Neural progenitor cell (in vitro differentiated cells): ENCODE measurements at regions not wholly inside any gene's neighbourhood (a gene's known extent, or its start where the extent isn't known, plus 50 kb on each side); places are given as distances from the start of the nearest gene placed in this dataset.

Experiments
- DNase-seq: peaks from one replicate; pipeline ENCODE4 v3.0.0-alpha.2; 2016; ENCODE audit warnings: low spot score
- H2AFZ ChIP-seq: fragments of 200-600 bp; sonication (generic); replicated peaks from 2 replicates; pipeline ENCODE4 v1.6.1; 2016; ENCODE audit warnings: antibody characterized with exemption
- H3F3A ChIP-seq: fragments of 200-600 bp; sonication (generic); 2 replicates; pipeline ENCODE4 v1.6.1; 2016; ENCODE audit warnings: antibody characterized with exemption, low read depth
- H3K27ac ChIP-seq: fragments of 200-600 bp; sonication (generic); 2 replicates; pipeline ENCODE4 v1.5.1; 2016; ENCODE audit warnings: mild to moderate bottlenecking
- H3K27me3 ChIP-seq: fragments of 200-600 bp; sonication (generic); 2 replicates; pipeline ENCODE4 v1.6.1; 2016; ENCODE audit warnings: mild to moderate bottlenecking, moderate library complexity
- H3K36me3 ChIP-seq: fragments of 200-600 bp; sonication (generic); 2 replicates; pipeline ENCODE4 v1.5.1; 2016
- H3K4me1 ChIP-seq: fragments of 200-600 bp; sonication (generic); 2 replicates; pipeline ENCODE4 v1.6.1; 2016; ENCODE audit warnings: mixed run types
- H3K4me2 ChIP-seq: fragments of 200-600 bp; sonication (generic); 2 replicates; pipeline ENCODE4 v1.6.1; 2016
- H3K4me3 ChIP-seq: fragments of 200-600 bp; sonication (generic); 2 replicates; pipeline ENCODE4 v1.5.1; 2016
- H3K79me2 ChIP-seq: fragments of 200-600 bp; sonication (generic); 2 replicates; pipeline ENCODE4 v1.6.1; 2016; ENCODE audit warnings: low read depth
- H3K9ac ChIP-seq: fragments of 200-600 bp; sonication (generic); 2 replicates; pipeline ENCODE4 v1.6.1; 2016
- H3K9me3 ChIP-seq: fragments of 200-600 bp; sonication (generic); 2 replicates; pipeline ENCODE4 v1.5.1; 2016; ENCODE audit warnings: low read depth
- H4K20me1 ChIP-seq: fragments of 200-600 bp; sonication (generic); 2 replicates; pipeline ENCODE4 v1.6.1; 2016; ENCODE audit warnings: low read depth
- H3K27ac Mint-ChIP-seq: 3 replicates; pipeline ENCODE4 v1.8.0; 2021; ENCODE audit warnings: mixed read lengths
- H3K27me3 Mint-ChIP-seq: 2 replicates; pipeline ENCODE4 v1.8.0; 2022; ENCODE audit warnings: low read depth, mild to moderate bottlenecking, inconsistent platforms, moderate library complexity, mixed read lengths; ENCODE audit not compliant: insufficient read depth
- H3K36me3 Mint-ChIP-seq: 3 replicates; pipeline ENCODE4 v1.8.0; 2021; ENCODE audit warnings: mixed read lengths
- H3K4me1 Mint-ChIP-seq: 3 replicates; pipeline ENCODE4 v1.8.0; 2021; ENCODE audit warnings: mixed read lengths
- H3K4me3 Mint-ChIP-seq: 3 replicates; pipeline ENCODE4 v1.8.0; 2021; ENCODE audit warnings: mild to moderate bottlenecking, moderate library complexity, mixed read lengths
- H3K9me3 Mint-ChIP-seq: 3 replicates; pipeline ENCODE4 v1.8.0; 2020; ENCODE audit warnings: mixed read lengths
- EZH2 ChIP-seq: fragments of 200-600 bp; sonication (generic); IDR thresholded peaks from 2 replicates; pipeline ENCODE4 v1.6.1; 2017; ENCODE audit warnings: antibody characterized with exemption, mild to moderate bottlenecking, moderate library complexity
- EZH2phosphoT487 ChIP-seq: fragments of 200-600 bp; sonication (generic); IDR thresholded peaks from 2 replicates; pipeline ENCODE4 v1.6.1; 2017; ENCODE audit warnings: antibody characterized with exemption
- TF ChIP-seq, protein P1 (sequence below): fragments of 200-600 bp; sonication (generic); IDR thresholded peaks from 2 replicates; pipeline ENCODE4 v1.5.1; 2017; ENCODE audit warnings: antibody characterized with exemption, mild to moderate bottlenecking

DNA sequence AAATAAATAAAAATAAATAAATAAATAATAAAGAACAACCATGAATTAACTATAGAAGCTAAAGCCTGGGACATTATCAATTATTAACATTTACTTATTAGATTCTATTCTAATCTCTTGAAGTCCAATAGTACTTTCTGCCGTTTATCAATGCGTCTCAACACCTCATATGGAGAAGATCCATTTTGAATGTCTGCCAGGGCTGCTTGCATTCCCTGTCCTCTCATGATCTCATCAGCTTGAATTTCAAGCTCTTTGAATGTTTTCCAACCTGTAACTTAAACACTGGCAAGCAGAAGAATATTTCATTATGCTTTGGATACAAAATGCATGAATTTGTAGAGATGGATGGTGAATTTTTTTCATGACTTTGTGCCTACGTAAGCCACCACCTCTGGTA, 191.9 kb upstream of the ANKFN1 start:
- no peaks in the 10 kb centered on the region for H4K20me1 ChIP-seq
- H3K4me1 ChIP-seq: peaks cover 8% of the 10 kb centered on the region
- Mint-ChIP-seq H3K4me3 (no peak overlapping the region), H3K4me1 (no peaks in the 10 kb centered on the region), H3K9me3 (no peaks in the 10 kb centered on the region), H3K27me3 (peaks cover 2% of the 10 kb centered on the region), H3K36me3 (no peaks in the 10 kb centered on the region), H3K27ac (no peak overlapping the region)
- no peak overlapping the region for H3K27ac ChIP-seq
- no peak overlapping the region for H3K9ac ChIP-seq
- H3K4me2 ChIP-seq: no peak overlapping the region
- H3K9me3 ChIP-seq: no peaks in the 10 kb centered on the region
- H3K27me3 ChIP-seq: no peaks in the 10 kb centered on the region
- TF ChIP-seq EZH2phosphoT487: no peak
- no peak for DNase-seq
- no peaks in the 10 kb centered on the region for H3K79me2 ChIP-seq
- no peaks in the 10 kb centered on the region for H3F3A ChIP-seq
- no peaks in the 10 kb centered on the region for H3K36me3 ChIP-seq
- no peak overlapping the region for H3K4me3 ChIP-seq
- no peak overlapping the region for H2AFZ ChIP-seq

DNA sequence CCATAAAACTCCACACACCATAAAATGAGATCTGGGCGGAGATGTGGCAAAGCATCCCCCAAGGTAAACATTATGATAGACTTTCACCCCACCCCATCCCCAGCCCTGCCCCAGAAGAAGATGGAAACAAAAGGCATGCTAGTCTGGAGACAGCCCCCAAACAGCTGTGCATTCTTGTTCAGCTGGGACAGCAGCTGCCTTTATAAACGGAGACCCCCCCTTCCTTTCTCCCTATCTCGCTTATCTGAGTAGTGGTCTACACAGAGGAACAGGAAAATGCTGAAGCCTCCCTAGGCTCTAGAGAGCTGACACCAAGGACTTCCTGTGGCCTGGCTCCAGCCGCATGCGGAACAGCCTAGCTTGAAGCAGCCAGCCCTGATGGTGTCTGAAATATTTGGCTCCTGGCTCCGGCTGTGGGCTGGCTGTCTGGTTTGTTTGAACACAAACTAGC, 190.3 kb upstream of the ANKFN1 start:
- H2AFZ ChIP-seq: peak overlapping the region; percentile 29

DNA sequence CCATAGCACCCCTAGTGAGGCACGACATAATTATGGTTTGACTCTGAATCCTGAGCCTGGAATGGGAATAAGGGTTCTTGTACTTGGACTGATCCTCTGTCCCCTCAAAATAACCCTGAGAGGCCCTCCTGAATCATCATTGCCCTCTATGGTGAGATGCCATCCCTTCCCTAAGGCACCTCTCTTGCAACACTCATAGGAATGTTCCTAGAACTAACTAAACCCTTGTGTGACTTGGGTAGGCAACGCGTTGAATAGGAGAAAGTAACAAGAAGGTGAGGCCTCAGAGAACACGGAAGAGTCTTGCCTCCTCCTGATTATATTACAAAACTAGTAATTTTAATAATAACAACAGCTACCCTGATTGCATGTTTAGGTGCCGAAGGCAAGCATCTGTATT, 189.1 kb upstream of the ANKFN1 start:
- Histone ChIP-seq H3K36me3 (no peaks in the 10 kb centered on the region), H3K9me3 (no peaks in the 10 kb centered on the region), H3K27me3 (no peaks in the 10 kb centered on the region), H3K79me2 (no peaks in the 10 kb centered on the region), H3K27ac (no peak overlapping the region), H3K4me1 (no peaks in the 10 kb centered on the region), H3F3A (no peaks in the 10 kb centered on the region), H3K9ac (no peak overlapping the region), H4K20me1 (no peaks in the 10 kb centered on the region), H3K4me2 (no peak overlapping the region), H3K4me3 (no peak overlapping the region), H2AFZ (no peak overlapping the region)
- no peaks in the 10 kb centered on the region for H3K4me1 Mint-ChIP-seq
- H3K9me3 Mint-ChIP-seq: no peaks in the 10 kb centered on the region
- no peak for TF ChIP-seq EZH2
- no peak for TF ChIP-seq EZH2phosphoT487
- TF ChIP-seq, protein P1, sequence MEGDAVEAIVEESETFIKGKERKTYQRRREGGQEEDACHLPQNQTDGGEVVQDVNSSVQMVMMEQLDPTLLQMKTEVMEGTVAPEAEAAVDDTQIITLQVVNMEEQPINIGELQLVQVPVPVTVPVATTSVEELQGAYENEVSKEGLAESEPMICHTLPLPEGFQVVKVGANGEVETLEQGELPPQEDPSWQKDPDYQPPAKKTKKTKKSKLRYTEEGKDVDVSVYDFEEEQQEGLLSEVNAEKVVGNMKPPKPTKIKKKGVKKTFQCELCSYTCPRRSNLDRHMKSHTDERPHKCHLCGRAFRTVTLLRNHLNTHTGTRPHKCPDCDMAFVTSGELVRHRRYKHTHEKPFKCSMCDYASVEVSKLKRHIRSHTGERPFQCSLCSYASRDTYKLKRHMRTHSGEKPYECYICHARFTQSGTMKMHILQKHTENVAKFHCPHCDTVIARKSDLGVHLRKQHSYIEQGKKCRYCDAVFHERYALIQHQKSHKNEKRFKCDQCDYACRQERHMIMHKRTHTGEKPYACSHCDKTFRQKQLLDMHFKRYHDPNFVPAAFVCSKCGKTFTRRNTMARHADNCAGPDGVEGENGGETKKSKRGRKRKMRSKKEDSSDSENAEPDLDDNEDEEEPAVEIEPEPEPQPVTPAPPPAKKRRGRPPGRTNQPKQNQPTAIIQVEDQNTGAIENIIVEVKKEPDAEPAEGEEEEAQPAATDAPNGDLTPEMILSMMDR: no peak
- no peak for DNase-seq
- H3K4me3 Mint-ChIP-seq: no peak overlapping the region
- no peak overlapping the region for H3K27ac Mint-ChIP-seq
- H3K27me3 Mint-ChIP-seq: peaks cover 2% of the 10 kb centered on the region
- H3K36me3 Mint-ChIP-seq: no peaks in the 10 kb centered on the region

More for the DNA sequence above, 190.3 kb upstream of the ANKFN1 start:
- Mint-ChIP-seq H3K4me1 (no peaks in the 10 kb centered on the region), H3K9me3 (no peaks in the 10 kb centered on the region), H3K36me3 (no peaks in the 10 kb centered on the region), H3K4me3 (no peak overlapping the region), H3K27ac (no peak overlapping the region), H3K27me3 (peaks cover 2% of the 10 kb centered on the region)
- DNase-seq: no peak
- no peak overlapping the region for H3K9ac ChIP-seq
- H3K79me2 ChIP-seq: no peaks in the 10 kb centered on the region
- peaks cover 8% of the 10 kb centered on the region for H3K4me1 ChIP-seq
- H3K27me3 ChIP-seq: no peaks in the 10 kb centered on the region
- no peak overlapping the region for H3K4me2 ChIP-seq
- H3K9me3 ChIP-seq: no peaks in the 10 kb centered on the region
- no peaks in the 10 kb centered on the region for H3K36me3 ChIP-seq
- H4K20me1 ChIP-seq: no peaks in the 10 kb centered on the region
- H3K27ac ChIP-seq: no peak overlapping the region
- TF ChIP-seq, protein P1: no peak
- TF ChIP-seq EZH2 (no peak), EZH2phosphoT487 (no peak)
- H3F3A ChIP-seq: no peaks in the 10 kb centered on the region
- H3K4me3 ChIP-seq: no peak overlapping the region

DNA sequence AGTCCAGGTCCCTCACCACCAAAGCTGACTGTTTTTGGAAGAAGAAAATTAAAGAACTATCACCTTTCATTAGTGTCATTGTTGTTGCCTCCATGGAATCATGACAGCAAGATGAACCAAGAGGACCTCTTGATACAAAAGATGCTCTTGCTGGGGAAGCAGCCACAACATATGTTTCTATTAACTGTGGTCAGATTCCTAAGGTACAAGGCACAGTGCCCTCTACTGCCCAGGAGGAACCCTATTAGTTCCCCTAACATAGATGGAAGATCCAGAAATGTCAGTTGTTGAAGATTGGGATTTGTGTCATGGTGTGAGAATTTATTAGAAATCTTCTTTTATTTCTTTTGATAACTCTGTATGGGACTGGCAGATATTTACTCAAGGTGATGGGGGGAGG, 188.2 kb upstream of the ANKFN1 start:
- Histone ChIP-seq H2AFZ (no peak overlapping the region), H3K27me3 (no peaks in the 10 kb centered on the region), H3K27ac (no peak overlapping the region), H4K20me1 (no peaks in the 10 kb centered on the region), H3K4me3 (no peak overlapping the region), H3K9ac (no peak overlapping the region), H3K4me2 (no peak overlapping the region), H3K79me2 (no peaks in the 10 kb centered on the region), H3K36me3 (no peaks in the 10 kb centered on the region), H3K9me3 (no peaks in the 10 kb centered on the region), H3F3A (no peaks in the 10 kb centered on the region), H3K4me1 (no peaks in the 10 kb centered on the region)
- DNase-seq: no peak
- TF ChIP-seq, protein P1: no peak
- no peak for TF ChIP-seq EZH2
- no peak for TF ChIP-seq EZH2phosphoT487
- H3K27ac Mint-ChIP-seq: no peak overlapping the region
- no peaks in the 10 kb centered on the region for H3K9me3 Mint-ChIP-seq
- H3K27me3 Mint-ChIP-seq: peaks cover 2% of the 10 kb centered on the region
- H3K4me3 Mint-ChIP-seq: no peak overlapping the region
- H3K36me3 Mint-ChIP-seq: no peaks in the 10 kb centered on the region
- H3K4me1 Mint-ChIP-seq: no peaks in the 10 kb centered on the region
